Muscle layer of colon (tissue), 2 donors: ENCODE measurements at regions not wholly inside any gene's neighbourhood (a gene's known extent, or its start where the extent isn't known, plus 50 kb on each side); places are given as distances from the start of the nearest gene placed in this dataset.

Experiments used
- H3K27ac ChIP-seq: one replicate; pipeline ENCODE4 v1.7.0; 2013; ENCODE audit warnings: low read depth, mild to moderate bottlenecking, low read length, moderate library complexity
- H3K27me3 ChIP-seq, 2 donors: one replicate each; pipeline ENCODE4 v1.7.0; 2013; ENCODE audit warnings: low read length in 2 of 2, mild to moderate bottlenecking in 2 of 2; ENCODE audit not compliant: insufficient read depth in 2 of 2, control insufficient read depth in 1 of 2
- H3K36me3 ChIP-seq: one replicate; pipeline ENCODE4 v1.7.0; 2013; ENCODE audit warnings: mild to moderate bottlenecking, low read length; ENCODE audit not compliant: insufficient read depth
- H3K4me1 ChIP-seq: one replicate; pipeline ENCODE4 v1.7.0; 2013; ENCODE audit warnings: mild to moderate bottlenecking, low read length; ENCODE audit not compliant: insufficient read depth
- H3K4me3 ChIP-seq, 2 donors: one replicate each; pipeline ENCODE4 v1.7.0; 2013; ENCODE audit warnings: low read length in 2 of 2, low read depth in 1 of 2, mild to moderate bottlenecking in 1 of 2, moderate library complexity in 1 of 2
- H3K9ac ChIP-seq: one replicate; pipeline ENCODE4 v1.7.0; 2013; ENCODE audit warnings: low read length
- H3K9me3 ChIP-seq: one replicate; pipeline ENCODE4 v1.7.0; 2013; ENCODE audit warnings: mild to moderate bottlenecking, low read length
- donor health status: abdominal sarcoma.
- donor health status: Adenocarcinoma of cecum.

GRCh38 chr10:10814069-10814468 is 203.6 kb upstream of the CELF2 start:
- Histone ChIP-seq H3K9ac (no peak overlapping the region), H3K4me1 (no peaks in the 10 kb centered on the region), H3K27ac (no peak overlapping the region), H3K9me3 (no peaks in the 10 kb centered on the region), H3K4me3 (no peak overlapping the region), H3K27me3 (no peaks in the 10 kb centered on the region), H3K36me3 (no peaks in the 10 kb centered on the region)

GRCh38 chr10:10816447-10816846 is 201.2 kb upstream of the CELF2 start:
- Histone ChIP-seq H3K4me1 (no peaks in the 10 kb centered on the region), H3K27me3 (no peaks in the 10 kb centered on the region), H3K27ac (no peak overlapping the region), H3K9me3 (no peaks in the 10 kb centered on the region), H3K36me3 (no peaks in the 10 kb centered on the region), H3K4me3 (no peak overlapping the region), H3K9ac (no peak overlapping the region)

DNA sequence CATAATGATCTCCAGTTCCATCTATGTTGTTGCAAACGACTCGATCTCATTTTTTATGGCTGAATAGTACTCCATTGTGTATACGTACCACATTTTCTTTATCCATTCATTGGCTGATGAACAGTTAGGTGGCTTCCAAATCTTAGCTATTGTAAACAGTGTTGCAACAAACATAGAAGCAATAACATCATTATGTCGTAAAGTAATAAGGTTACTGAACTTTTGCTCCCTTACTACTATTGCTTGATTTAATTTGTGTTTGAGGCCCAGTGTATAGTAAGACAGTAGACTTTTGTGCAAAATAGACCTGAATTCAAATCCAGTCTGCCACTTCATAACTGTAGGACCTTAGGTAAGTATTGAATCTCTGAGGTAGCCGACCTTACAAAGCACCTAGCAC is 200.1 kb upstream of the CELF2 start:
- no peaks in the 10 kb centered on the region for H3K9me3 ChIP-seq
- H3K4me1 ChIP-seq, result peaks cover 10% of the 10 kb centered on the region
- H3K4me3 ChIP-seq, result no peak overlapping the region
- H3K9ac ChIP-seq, result no peak overlapping the region
- no peak overlapping the region for H3K27ac ChIP-seq
- no peaks in the 10 kb centered on the region for H3K36me3 ChIP-seq
- H3K27me3 ChIP-seq, result no peaks in the 10 kb centered on the region

- Histone ChIP-seq H3K4me1 (peaks cover 10% of the 10 kb centered on the region), H3K27ac (no peak overlapping the region), H3K9ac (no peak overlapping the region), H3K27me3 (no peaks in the 10 kb centered on the region), H3K9me3 (no peaks in the 10 kb centered on the region), H3K4me3 (no peak overlapping the region), H3K36me3 (no peaks in the 10 kb centered on the region)
Measured at GRCh38 chr10:10818082-10818481, 199.6 kb upstream of the CELF2 start.

- H3K27me3 ChIP-seq, result no peaks in the 10 kb centered on the region
- no peaks in the 10 kb centered on the region for H3K36me3 ChIP-seq
- H3K9me3 ChIP-seq, result no peaks in the 10 kb centered on the region
- peaks cover 17% of the 10 kb centered on the region for H3K4me1 ChIP-seq
- no peak overlapping the region for H3K27ac ChIP-seq
- no peak overlapping the region for H3K9ac ChIP-seq
- H3K4me3 ChIP-seq, result no peak overlapping the region
Measured at GRCh38 chr10:10819206-10819856, 198.3 kb upstream of the CELF2 start.

GRCh38 chr10:10821926-10822325 is 195.7 kb upstream of the CELF2 start:
- no peak overlapping the region for H3K4me3 ChIP-seq
- no peaks in the 10 kb centered on the region for H3K9me3 ChIP-seq
- H3K36me3 ChIP-seq, result no peaks in the 10 kb centered on the region
- H3K4me1 ChIP-seq, result peaks cover 23% of the 10 kb centered on the region
- H3K9ac ChIP-seq, result no peak overlapping the region
- no peak overlapping the region for H3K27ac ChIP-seq
- H3K27me3 ChIP-seq, result no peaks in the 10 kb centered on the region

DNA sequence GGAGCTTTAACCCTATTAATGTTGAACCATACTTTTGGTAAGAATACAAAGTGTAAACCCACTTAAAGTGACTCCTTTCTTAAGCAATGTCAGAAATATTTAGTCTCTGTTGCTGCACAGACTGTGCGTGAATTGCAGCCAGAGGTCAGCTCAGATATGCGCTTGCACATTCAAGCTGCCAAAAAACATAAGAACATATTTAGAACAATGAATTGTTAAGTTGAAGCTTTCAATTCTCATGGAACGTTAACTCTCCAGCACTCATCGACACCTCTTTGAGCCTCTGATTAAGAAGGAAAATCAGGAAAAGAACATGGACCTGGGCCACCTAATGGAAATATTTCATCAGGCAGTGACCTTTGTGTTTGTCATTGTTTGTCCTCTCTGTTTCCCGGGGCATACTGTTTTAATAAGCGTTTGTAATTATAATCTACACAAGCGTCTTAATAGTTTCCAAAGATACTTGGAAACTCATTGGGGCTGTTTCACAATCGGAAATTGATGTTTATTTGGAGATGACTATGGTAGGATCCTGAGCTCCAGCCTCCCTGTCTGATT is 193.0 kb upstream of the CELF2 start:
- Histone ChIP-seq H3K9me3 (no peaks in the 10 kb centered on the region), H3K36me3 (no peaks in the 10 kb centered on the region), H3K27me3 (no peaks in the 10 kb centered on the region), H3K4me3 (no peak overlapping the region), H3K4me1 (peaks cover 26% of the 10 kb centered on the region), H3K9ac (no peak overlapping the region), H3K27ac (no peak overlapping the region)

DNA sequence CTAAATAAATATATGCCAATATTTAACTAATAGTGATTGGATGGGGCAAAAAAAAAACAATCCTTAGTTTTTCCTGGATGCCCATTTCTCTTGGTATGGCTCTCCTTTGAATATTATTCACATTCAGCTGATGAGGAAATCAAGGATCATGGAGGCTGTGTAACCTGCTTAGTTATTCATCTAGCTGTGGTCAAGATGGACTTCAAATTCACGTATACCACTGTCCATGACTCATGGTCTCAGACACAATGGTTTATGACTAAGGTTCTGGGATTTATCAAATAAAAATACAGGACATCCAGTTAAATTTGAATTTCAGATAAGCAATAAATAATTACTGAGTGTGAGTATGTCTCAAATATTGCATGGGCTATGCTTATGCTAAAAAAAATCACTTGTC is 191.5 kb upstream of the CELF2 start:
- H3K27ac ChIP-seq, result no peak overlapping the region
- no peak overlapping the region for H3K4me3 ChIP-seq
- H3K27me3 ChIP-seq, result no peaks in the 10 kb centered on the region
- H3K9ac ChIP-seq, result no peak overlapping the region
- H3K36me3 ChIP-seq, result no peaks in the 10 kb centered on the region
- no peaks in the 10 kb centered on the region for H3K9me3 ChIP-seq
- peaks cover 32% of the 10 kb centered on the region for H3K4me1 ChIP-seq

- no peak overlapping the region for H3K9ac ChIP-seq
- H3K4me1 ChIP-seq, result peaks cover 27% of the 10 kb centered on the region
- no peak overlapping the region for H3K4me3 ChIP-seq
- no peaks in the 10 kb centered on the region for H3K36me3 ChIP-seq
- no peaks in the 10 kb centered on the region for H3K9me3 ChIP-seq
- H3K27me3 ChIP-seq, result no peaks in the 10 kb centered on the region
- no peak overlapping the region for H3K27ac ChIP-seq
Measured at GRCh38 chr10:10828623-10829022, 189.0 kb upstream of the CELF2 start.

GRCh38 chr10:10829576-10829975 is 188.1 kb upstream of the CELF2 start:
- no peaks in the 10 kb centered on the region for H3K9me3 ChIP-seq
- H3K4me3 ChIP-seq, result no peak overlapping the region
- peaks cover 17% of the 10 kb centered on the region for H3K4me1 ChIP-seq
- H3K9ac ChIP-seq, result no peak overlapping the region
- H3K27ac ChIP-seq, result no peak overlapping the region
- no peaks in the 10 kb centered on the region for H3K36me3 ChIP-seq
- no peaks in the 10 kb centered on the region for H3K27me3 ChIP-seq

GRCh38 chr10:10830293-10830986 is 187.2 kb upstream of the CELF2 start:
- Histone ChIP-seq H3K27me3 (no peaks in the 10 kb centered on the region), H3K4me1 (peaks cover 14% of the 10 kb centered on the region), H3K9me3 (no peaks in the 10 kb centered on the region), H3K4me3 (no peak overlapping the region), H3K27ac (no peak overlapping the region), H3K9ac (no peak overlapping the region), H3K36me3 (no peaks in the 10 kb centered on the region)

- Histone ChIP-seq H3K9ac (no peak overlapping the region), H3K9me3 (no peaks in the 10 kb centered on the region), H3K4me3 (peak overlapping the region in 1 of 2 donors; percentile 6), H3K36me3 (no peaks in the 10 kb centered on the region), H3K27ac (peak overlapping the region; percentile 19), H3K4me1 (peaks cover 14% of the 10 kb centered on the region), H3K27me3 (no peaks in the 10 kb centered on the region)
Measured at GRCh38 chr10:10831085-10831484, 186.6 kb upstream of the CELF2 start.
